ENCODE measurements at regions not wholly inside any gene's neighbourhood (a gene's known extent, or its start where the extent isn't known, plus 50 kb on each side); places are given as distances from the start of the nearest gene placed in this dataset.

DNA sequence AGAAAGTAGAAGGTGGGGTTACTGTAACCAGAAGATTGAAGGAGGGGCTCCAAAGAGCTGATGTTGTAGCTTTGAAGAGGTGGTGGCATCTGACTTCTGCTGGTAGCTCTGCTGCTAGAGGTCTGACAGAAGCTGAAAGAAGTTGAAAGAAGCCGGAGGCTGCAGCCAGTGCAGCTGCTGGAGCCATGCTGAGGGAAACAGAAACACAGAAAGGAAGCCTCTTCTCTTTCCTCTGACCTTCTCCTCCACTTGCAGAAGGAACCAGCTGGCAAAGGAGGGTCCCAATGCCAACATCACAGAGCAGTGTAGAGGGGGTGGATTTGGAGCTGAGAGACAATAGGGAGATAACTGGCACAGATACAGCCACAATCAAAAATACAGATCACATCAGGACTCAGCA is 89.3 kb upstream of the HHIP start:
- H3K27ac ChIP-seq, result no peak overlapping the region
- H3K36me3 ChIP-seq, result no peaks in the 10 kb centered on the region
- intact Hi-C loops (cut with DNase I; ENCODE audit: low total_unique reads), result no loop called here
- H3K4me1 ChIP-seq, result no peaks in the 10 kb centered on the region
- H3K9me3 ChIP-seq, result no peaks in the 10 kb centered on the region
- no peak for DNase-seq
- H3K4me3 ChIP-seq, result no peak overlapping the region
- TF ChIP-seq, protein P1, sequence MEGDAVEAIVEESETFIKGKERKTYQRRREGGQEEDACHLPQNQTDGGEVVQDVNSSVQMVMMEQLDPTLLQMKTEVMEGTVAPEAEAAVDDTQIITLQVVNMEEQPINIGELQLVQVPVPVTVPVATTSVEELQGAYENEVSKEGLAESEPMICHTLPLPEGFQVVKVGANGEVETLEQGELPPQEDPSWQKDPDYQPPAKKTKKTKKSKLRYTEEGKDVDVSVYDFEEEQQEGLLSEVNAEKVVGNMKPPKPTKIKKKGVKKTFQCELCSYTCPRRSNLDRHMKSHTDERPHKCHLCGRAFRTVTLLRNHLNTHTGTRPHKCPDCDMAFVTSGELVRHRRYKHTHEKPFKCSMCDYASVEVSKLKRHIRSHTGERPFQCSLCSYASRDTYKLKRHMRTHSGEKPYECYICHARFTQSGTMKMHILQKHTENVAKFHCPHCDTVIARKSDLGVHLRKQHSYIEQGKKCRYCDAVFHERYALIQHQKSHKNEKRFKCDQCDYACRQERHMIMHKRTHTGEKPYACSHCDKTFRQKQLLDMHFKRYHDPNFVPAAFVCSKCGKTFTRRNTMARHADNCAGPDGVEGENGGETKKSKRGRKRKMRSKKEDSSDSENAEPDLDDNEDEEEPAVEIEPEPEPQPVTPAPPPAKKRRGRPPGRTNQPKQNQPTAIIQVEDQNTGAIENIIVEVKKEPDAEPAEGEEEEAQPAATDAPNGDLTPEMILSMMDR (IDR thresholded peaks at IDR 0.05), result no peak
- no peaks in the 10 kb centered on the region for H3K27me3 ChIP-seq

DNA sequence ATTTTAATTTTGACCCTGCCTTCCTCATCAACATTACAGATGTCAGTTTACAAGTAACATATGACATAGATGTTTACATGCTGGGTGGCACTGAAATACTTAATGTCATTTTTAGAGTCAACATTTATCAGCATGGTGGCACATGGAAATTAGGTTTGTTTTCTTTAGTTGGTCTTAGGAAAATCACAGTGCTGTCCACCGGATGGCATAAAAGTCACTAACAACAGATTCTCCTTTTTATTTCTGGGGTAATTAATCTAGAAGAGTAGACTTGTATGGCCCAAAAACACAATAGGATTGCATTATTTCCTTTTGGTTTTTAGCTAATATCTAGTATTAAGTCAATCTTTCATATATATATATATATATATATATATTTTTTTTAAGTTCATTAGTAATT is 88.6 kb upstream of the HHIP start:
- Histone ChIP-seq H3K4me3 (no peak overlapping the region), H3K9me3 (no peaks in the 10 kb centered on the region), H3K36me3 (no peaks in the 10 kb centered on the region), H3K27me3 (no peaks in the 10 kb centered on the region), H3K4me1 (no peaks in the 10 kb centered on the region), H3K27ac (no peak overlapping the region)
- TF ChIP-seq, protein P1 (IDR thresholded peaks at IDR 0.05), result no peak
- intact Hi-C loops (cut with DNase I; ENCODE audit: low total_unique reads), result no loop called here
- no peak for DNase-seq

DNA sequence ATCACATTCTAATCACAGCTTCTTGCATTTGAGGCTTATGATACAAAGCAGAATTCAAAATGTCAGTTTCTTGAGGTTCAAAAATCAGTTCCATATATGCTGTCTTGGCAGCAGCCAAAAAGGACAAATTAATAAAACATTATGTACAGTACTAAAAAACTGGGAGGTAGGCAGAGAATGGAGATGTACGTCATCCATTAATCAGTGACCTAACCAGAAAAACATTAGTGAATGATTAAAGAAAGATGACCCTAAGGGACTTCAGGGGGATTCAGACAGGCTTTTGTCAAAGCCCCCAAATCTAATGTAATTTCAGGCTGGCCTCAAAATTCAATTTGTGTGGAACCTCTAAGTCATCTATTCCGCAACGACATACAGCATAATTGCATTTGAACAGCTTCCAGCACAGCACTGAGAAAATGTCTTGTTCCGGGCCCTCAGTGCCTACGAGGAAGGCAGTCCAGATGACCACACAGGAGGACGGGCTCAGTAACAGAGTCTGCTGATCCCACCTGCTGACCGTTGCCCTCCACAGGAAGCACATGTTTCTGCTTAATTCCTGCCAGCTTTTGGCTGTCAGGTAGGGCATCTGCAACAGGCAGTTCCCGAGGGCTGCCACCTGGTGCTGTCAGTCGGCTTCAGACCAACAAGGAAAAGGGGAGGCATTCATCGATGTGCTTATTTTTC is 83.8 kb upstream of the HHIP start:
- no peaks in the 10 kb centered on the region for H3K9me3 ChIP-seq
- DNase-seq, result no peak
- H3K4me1 ChIP-seq, result no peaks in the 10 kb centered on the region
- H3K4me3 ChIP-seq, result no peak overlapping the region
- H3K27ac ChIP-seq, result no peak overlapping the region
- TF ChIP-seq, protein P1 (IDR thresholded peaks at IDR 0.05), result no peak
- no peaks in the 10 kb centered on the region for H3K36me3 ChIP-seq
- intact Hi-C loops (cut with DNase I; ENCODE audit: low total_unique reads), result no loop called here
- H3K27me3 ChIP-seq, result no peaks in the 10 kb centered on the region

DNA sequence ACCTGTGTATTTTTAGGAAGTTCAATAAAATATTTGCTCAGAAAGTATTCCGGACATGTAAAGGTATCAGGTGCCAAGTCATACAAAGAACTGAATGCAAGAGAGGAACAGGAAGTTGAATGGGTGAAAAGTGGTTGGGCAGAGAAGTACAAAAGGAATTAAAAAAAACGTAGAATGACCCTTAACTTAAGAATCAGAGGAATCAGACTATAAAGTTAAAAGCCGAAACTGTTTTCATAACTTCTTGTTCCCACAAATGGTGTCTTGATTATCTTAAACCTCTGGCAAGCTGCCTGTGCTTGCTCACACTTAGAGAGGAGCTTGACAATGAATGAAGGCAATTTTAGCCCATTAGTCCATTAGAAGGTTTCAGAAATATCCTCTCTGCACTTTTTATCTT is 81.6 kb upstream of the HHIP start:
- no peaks in the 10 kb centered on the region for H3K36me3 ChIP-seq
- intact Hi-C loops (cut with DNase I; ENCODE audit: low total_unique reads), result no loop called here
- no peaks in the 10 kb centered on the region for H3K9me3 ChIP-seq

DNA sequence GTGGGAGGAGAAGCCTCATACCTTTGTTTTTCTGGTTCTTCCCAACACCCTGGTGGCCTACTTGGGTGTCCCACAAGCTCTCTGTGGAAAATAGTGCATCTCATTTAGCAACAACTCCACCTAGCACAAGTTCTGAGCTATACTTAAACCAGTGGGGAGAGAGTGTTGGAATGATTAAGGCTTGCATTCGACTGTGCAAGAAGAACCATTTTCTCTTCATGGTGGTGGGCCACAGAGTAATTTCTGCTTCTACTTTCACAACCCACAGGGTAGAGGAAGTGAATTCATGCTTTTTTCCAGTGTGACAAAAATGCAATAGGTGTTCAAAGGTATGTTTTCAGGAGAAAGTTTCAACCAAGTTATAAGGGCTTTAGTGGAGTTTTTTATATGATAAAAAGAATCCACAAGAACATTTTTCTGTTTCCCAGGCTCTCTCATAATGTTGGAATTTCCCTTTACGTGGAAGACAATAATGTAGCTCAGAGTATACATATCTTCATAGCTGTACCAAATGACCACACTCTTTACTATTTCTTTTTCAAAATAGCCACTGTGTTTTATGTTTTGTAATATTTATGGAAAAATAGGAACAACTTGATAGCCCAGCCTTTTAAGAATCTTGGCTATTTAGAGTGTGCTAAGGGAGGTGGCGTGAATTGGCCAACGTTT is 80.3 kb upstream of the HHIP start:
- Histone ChIP-seq H3K9me3 (no peaks in the 10 kb centered on the region), H3K36me3 (no peaks in the 10 kb centered on the region), H3K4me1 (no peaks in the 10 kb centered on the region), H3K27ac (no peak overlapping the region), H3K27me3 (no peaks in the 10 kb centered on the region), H3K4me3 (no peak overlapping the region)
- TF ChIP-seq, protein P1 (IDR thresholded peaks at IDR 0.05), result no peak
- intact Hi-C loops (cut with DNase I; ENCODE audit: low total_unique reads), result no loop called here
- no peak for DNase-seq

More for the DNA sequence above, 81.6 kb upstream of the HHIP start:
- Histone ChIP-seq H3K27me3 (no peaks in the 10 kb centered on the region), H3K4me1 (no peaks in the 10 kb centered on the region), H3K27ac (no peak overlapping the region), H3K4me3 (no peak overlapping the region)
- DNase-seq, result no peak
- TF ChIP-seq, protein P1 (IDR thresholded peaks at IDR 0.05), result no peak
